ENCODE measurements at regions not wholly inside any gene's neighbourhood (a gene's known extent, or its start where the extent isn't known, plus 50 kb on each side); places are given as distances from the start of the nearest gene placed in this dataset.

DNA sequence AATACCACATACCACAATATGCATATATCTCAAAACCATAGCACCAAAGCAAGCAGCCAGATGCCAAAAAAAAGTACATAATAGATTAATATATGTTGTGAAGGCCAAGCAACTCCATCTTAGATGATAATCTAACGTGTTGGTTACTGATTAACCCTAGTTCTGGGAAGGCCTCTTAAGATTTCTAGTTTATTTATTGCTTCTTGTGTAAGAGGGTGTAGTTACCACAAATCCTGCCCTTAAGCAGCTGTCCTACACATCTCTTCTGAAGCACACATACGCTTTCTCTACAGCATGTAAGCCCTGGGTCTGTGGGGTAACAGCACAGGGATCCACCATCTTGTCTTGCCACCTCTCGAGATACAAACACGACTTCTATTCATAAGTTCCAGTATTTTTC is 236.8 kb upstream of the AVPR1A start:
- Mint-ChIP-seq H3K27me3 (ENCODE audit: low read depth) (no peaks in the 10 kb centered on the region), H3K27ac (no peak overlapping the region), H3K36me3 (no peaks in the 10 kb centered on the region), H3K4me1 (peaks cover 16% of the 10 kb centered on the region), H3K9me3 (no peaks in the 10 kb centered on the region), H3K4me3 (no peak overlapping the region)
- ChIA-PET POLR2A (no interaction called here), CTCF (interaction anchor here (1.3 kb wide), 1 partner anchor 237 kb away, joined by 5 read pairs; the partner anchor contains the start of gene AVPR1A)
- DNase-seq (ENCODE audit: low spot score) = no peak
- no peak for ATAC-seq
- TF ChIP-seq, protein P1, sequence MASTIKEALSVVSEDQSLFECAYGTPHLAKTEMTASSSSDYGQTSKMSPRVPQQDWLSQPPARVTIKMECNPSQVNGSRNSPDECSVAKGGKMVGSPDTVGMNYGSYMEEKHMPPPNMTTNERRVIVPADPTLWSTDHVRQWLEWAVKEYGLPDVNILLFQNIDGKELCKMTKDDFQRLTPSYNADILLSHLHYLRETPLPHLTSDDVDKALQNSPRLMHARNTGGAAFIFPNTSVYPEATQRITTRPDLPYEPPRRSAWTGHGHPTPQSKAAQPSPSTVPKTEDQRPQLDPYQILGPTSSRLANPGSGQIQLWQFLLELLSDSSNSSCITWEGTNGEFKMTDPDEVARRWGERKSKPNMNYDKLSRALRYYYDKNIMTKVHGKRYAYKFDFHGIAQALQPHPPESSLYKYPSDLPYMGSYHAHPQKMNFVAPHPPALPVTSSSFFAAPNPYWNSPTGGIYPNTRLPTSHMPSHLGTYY (CRISPR knock-in tag; IDR thresholded peaks at IDR 0.05) = no peak
- TF ChIP-seq ESRRA (CRISPR knock-in tag; IDR thresholded peaks at IDR 0.05; ENCODE audit: borderline replicate concordance) = no peak
- no peak for TF ChIP-seq NR1H2 (CRISPR knock-in tag; IDR thresholded peaks at IDR 0.05)
- no peak for TF ChIP-seq ZNF416 (CRISPR knock-in tag; IDR thresholded peaks at IDR 0.05)
- TF ChIP-seq ETV6 (CRISPR knock-in tag; IDR thresholded peaks at IDR 0.05) = no peak
- no peak for TF ChIP-seq NR2C2 (CRISPR knock-in tag; IDR thresholded peaks at IDR 0.05)
- no peak for TF ChIP-seq NFE2L1 (CRISPR knock-in tag; IDR thresholded peaks at IDR 0.05)
- TF ChIP-seq SMAD3 (CRISPR knock-in tag; IDR thresholded peaks at IDR 0.05; ENCODE audit: borderline replicate concordance) = no peak
- TF ChIP-seq JAZF1 (CRISPR knock-in tag; IDR thresholded peaks at IDR 0.05) = no peak
- TF ChIP-seq, protein P2, sequence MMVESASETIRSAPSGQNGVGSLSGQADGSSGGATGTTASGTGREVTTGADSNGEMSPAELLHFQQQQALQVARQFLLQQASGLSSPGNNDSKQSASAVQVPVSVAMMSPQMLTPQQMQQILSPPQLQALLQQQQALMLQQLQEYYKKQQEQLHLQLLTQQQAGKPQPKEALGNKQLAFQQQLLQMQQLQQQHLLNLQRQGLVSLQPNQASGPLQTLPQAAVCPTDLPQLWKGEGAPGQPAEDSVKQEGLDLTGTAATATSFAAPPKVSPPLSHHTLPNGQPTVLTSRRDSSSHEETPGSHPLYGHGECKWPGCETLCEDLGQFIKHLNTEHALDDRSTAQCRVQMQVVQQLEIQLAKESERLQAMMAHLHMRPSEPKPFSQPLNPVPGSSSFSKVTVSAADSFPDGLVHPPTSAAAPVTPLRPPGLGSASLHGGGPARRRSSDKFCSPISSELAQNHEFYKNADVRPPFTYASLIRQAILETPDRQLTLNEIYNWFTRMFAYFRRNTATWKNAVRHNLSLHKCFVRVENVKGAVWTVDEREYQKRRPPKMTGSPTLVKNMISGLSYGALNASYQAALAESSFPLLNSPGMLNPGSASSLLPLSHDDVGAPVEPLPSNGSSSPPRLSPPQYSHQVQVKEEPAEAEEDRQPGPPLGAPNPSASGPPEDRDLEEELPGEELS (CRISPR knock-in tag; IDR thresholded peaks at IDR 0.05) = no peak
- TF ChIP-seq, protein P3, sequence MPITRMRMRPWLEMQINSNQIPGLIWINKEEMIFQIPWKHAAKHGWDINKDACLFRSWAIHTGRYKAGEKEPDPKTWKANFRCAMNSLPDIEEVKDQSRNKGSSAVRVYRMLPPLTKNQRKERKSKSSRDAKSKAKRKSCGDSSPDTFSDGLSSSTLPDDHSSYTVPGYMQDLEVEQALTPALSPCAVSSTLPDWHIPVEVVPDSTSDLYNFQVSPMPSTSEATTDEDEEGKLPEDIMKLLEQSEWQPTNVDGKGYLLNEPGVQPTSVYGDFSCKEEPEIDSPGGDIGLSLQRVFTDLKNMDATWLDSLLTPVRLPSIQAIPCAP (CRISPR knock-in tag; IDR thresholded peaks at IDR 0.05) = no peak
- no peak for TF ChIP-seq RORB (CRISPR knock-in tag; IDR thresholded peaks at IDR 0.05)
- no peak for TF ChIP-seq TEAD4 (CRISPR knock-in tag; IDR thresholded peaks at IDR 0.05)
- TF ChIP-seq, protein P4, sequence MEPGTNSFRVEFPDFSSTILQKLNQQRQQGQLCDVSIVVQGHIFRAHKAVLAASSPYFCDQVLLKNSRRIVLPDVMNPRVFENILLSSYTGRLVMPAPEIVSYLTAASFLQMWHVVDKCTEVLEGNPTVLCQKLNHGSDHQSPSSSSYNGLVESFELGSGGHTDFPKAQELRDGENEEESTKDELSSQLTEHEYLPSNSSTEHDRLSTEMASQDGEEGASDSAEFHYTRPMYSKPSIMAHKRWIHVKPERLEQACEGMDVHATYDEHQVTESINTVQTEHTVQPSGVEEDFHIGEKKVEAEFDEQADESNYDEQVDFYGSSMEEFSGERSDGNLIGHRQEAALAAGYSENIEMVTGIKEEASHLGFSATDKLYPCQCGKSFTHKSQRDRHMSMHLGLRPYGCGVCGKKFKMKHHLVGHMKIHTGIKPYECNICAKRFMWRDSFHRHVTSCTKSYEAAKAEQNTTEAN (CRISPR knock-in tag; IDR thresholded peaks at IDR 0.05) = no peak
- TF ChIP-seq ZBTB21 (CRISPR knock-in tag; IDR thresholded peaks at IDR 0.05; ENCODE audit: borderline replicate concordance) = no peak
- no peak for TF ChIP-seq SMAD4 (CRISPR knock-in tag; IDR thresholded peaks at IDR 0.05)

DNA sequence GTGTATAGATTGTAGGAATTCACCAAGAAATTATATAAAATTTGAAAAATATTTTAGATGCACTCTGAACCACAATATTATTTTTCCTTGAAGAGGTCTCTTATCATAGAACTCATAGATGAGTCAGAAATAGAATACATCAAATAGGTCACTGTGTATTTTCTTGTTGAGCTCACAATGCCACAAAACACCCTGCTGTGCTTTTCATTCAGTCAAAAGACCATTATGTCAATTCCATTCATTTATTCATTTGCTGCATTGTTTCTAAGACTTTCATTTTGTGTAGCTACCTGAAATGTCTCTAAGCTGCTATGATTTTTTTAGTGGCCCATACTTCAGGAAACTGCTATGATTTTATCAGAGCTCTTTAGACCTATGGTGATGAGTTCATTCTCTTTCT is 231.9 kb upstream of the AVPR1A start:
- DNase-seq (ENCODE audit: low spot score) (no peak), ATAC-seq (no peak)
- Mint-ChIP-seq H3K4me3 (no peak overlapping the region), H3K36me3 (no peaks in the 10 kb centered on the region), H3K9me3 (no peaks in the 10 kb centered on the region), H3K27me3 (ENCODE audit: low read depth) (no peaks in the 10 kb centered on the region), H3K27ac (no peak overlapping the region), H3K4me1 (no peaks in the 10 kb centered on the region)
- CTCF ChIA-PET = no interaction called here
- POLR2A ChIA-PET = no interaction called here
- TF ChIP-seq ZNF232 (CRISPR knock-in tag; IDR thresholded peaks at IDR 0.05) (no peak), TEAD1 (CRISPR knock-in tag; IDR thresholded peaks at IDR 0.05) (no peak), ZNF138 (CRISPR knock-in tag; conservative IDR thresholded peaks at IDR 0.05) (no peak), FOXK1 (CRISPR knock-in tag; IDR thresholded peaks at IDR 0.05) (no peak), ESRRA (CRISPR knock-in tag; IDR thresholded peaks at IDR 0.05; ENCODE audit: borderline replicate concordance) (no peak), HMGA2 (CRISPR knock-in tag; IDR thresholded peaks at IDR 0.05) (no peak), KAT7 (CRISPR knock-in tag; IDR thresholded peaks at IDR 0.05; ENCODE audit: borderline replicate concordance) (no peak)
- TF ChIP-seq, protein P5, sequence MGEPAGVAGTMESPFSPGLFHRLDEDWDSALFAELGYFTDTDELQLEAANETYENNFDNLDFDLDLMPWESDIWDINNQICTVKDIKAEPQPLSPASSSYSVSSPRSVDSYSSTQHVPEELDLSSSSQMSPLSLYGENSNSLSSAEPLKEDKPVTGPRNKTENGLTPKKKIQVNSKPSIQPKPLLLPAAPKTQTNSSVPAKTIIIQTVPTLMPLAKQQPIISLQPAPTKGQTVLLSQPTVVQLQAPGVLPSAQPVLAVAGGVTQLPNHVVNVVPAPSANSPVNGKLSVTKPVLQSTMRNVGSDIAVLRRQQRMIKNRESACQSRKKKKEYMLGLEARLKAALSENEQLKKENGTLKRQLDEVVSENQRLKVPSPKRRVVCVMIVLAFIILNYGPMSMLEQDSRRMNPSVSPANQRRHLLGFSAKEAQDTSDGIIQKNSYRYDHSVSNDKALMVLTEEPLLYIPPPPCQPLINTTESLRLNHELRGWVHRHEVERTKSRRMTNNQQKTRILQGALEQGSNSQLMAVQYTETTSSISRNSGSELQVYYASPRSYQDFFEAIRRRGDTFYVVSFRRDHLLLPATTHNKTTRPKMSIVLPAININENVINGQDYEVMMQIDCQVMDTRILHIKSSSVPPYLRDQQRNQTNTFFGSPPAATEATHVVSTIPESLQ (CRISPR knock-in tag; IDR thresholded peaks at IDR 0.05) = no peak
- TF ChIP-seq, protein P6, sequence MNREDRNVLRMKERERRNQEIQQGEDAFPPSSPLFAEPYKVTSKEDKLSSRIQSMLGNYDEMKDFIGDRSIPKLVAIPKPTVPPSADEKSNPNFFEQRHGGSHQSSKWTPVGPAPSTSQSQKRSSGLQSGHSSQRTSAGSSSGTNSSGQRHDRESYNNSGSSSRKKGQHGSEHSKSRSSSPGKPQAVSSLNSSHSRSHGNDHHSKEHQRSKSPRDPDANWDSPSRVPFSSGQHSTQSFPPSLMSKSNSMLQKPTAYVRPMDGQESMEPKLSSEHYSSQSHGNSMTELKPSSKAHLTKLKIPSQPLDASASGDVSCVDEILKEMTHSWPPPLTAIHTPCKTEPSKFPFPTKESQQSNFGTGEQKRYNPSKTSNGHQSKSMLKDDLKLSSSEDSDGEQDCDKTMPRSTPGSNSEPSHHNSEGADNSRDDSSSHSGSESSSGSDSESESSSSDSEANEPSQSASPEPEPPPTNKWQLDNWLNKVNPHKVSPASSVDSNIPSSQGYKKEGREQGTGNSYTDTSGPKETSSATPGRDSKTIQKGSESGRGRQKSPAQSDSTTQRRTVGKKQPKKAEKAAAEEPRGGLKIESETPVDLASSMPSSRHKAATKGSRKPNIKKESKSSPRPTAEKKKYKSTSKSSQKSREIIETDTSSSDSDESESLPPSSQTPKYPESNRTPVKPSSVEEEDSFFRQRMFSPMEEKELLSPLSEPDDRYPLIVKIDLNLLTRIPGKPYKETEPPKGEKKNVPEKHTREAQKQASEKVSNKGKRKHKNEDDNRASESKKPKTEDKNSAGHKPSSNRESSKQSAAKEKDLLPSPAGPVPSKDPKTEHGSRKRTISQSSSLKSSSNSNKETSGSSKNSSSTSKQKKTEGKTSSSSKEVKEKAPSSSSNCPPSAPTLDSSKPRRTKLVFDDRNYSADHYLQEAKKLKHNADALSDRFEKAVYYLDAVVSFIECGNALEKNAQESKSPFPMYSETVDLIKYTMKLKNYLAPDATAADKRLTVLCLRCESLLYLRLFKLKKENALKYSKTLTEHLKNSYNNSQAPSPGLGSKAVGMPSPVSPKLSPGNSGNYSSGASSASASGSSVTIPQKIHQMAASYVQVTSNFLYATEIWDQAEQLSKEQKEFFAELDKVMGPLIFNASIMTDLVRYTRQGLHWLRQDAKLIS (CRISPR knock-in tag; IDR thresholded peaks at IDR 0.05; ENCODE audit: borderline replicate concordance) = no peak

Data from WTC11 (cell line).